ENCODE measurements at regions not wholly inside any gene's neighbourhood (a gene's known extent, or its start where the extent isn't known, plus 50 kb on each side); places are given as distances from the start of the nearest gene placed in this dataset.

DNA sequence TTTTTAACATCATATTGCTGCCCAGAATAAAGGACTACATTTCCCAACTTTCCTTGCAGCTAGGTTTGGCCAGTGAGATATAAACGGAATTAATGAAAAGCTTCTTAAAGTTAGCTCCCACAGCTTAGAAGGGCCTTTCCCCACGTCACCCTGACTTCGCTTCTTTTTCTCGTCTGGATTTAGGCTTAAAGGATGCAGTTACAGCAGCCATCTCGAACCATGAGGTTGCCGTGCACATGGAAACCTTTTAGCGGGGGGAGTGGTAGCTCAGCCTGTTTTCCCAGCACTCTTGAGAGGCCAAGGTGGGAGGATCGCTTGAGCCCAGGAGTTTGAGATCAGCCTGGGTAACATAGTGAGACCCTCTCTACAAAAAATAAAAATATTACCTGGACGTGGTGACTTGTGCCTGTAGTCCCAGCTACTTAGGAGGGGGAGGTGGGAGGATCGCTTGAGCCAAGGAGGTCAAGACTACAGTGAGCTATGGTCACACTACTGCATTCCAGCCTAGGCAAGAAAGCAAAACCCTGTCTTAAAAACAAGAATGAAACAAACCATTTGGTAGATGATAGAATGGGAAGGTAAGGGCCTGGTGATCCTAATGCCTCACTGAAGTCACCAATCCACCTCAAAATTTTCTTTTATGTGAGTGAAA lies 64.3 kb upstream of the C1GALT1 start:
- DNase-seq (ENCODE audit: low read depth): no peak

DNA sequence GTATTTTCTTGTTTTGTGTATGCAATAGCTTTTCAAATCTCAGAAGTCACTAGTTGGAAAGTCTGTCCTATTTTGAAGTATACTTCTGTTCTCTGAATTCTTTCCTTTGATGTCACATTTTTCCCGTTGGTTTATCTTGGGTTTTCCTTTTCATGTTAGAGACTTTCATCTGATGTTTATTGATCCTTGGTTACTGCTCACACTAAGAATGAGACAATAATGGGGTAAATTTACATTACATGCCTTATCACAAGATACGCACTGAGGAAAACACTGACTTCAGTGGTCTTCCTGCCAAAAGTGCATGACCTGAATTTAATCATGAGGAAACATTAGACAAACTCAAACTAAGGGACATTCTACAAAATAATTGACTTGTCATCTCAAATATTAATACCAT lies 63.5 kb upstream of the C1GALT1 start:
- no peak for DNase-seq (ENCODE audit: low read depth)

DNA sequence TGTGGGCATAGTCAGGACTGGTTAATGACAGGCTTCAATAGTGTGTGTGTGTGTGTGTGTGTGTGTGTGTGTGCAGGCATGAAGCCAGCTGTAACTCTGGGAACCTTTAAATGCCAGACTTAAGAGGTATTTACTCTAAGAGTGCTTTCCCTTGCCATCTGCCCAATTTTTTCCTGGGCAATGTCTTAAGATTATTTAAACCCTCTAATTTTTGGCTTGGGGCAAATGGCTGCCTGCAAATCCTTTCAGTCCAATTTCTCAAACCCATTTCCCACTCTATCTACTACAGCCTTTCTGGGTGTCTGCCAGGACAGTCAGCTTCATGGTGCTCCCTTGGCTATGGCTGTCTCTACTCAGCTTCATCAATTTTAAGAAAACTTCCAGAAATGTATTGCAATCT lies 62.6 kb upstream of the C1GALT1 start:
- peak; percentile 26 for DNase-seq (ENCODE audit: low read depth)

DNA sequence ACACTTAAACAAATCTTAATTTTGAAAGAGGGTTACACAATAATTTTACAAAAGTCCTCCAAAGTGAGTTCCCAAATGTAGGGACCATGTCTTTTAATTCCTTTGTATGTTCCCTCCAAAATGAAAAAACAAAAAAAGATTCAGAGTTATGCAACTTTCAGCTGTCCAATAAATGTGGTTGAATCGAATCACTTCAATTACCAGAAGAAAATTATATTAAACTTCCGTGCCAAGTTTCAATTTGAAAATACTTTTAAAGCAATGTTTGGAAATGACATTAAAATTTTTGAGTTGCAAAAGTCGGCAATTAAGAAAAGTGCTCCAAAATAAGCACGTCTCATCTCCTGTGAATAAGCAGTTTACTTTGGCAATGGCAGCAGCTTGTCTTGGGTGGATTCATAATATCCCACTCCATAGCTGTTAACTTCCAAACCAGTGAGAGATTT lies 60.3 kb upstream of the C1GALT1 start:
- DNase-seq (ENCODE audit: low read depth): peak; percentile 52

DNA sequence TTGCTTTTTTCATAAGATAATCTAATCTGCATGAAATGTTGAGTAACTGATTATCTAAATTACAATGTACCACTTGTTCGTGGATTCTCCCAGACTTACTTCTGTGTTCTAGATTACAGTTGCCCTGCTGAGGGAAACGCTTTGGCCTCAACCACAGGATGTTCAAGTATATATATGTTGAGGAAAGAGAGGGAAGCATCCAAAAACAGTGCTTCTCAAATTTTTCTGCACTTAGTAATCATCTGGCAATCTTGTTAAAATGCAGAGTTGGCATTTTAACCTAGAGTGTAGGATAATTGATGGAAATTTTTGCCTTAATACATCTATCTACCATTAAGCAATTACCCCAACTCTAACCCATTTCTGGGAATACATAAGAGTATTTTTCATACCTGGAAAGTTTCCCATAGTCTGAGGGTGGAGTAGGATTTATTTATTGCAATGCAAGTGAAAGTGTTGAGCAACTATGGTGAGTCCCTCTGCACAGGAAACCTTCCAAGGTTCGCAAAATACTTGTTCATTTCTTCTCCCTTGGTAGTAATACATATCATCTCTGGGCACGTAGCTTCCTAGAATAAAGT lies 59.6 kb upstream of the C1GALT1 start:
- DNase-seq (ENCODE audit: low read depth): peak; percentile 80

DNA sequence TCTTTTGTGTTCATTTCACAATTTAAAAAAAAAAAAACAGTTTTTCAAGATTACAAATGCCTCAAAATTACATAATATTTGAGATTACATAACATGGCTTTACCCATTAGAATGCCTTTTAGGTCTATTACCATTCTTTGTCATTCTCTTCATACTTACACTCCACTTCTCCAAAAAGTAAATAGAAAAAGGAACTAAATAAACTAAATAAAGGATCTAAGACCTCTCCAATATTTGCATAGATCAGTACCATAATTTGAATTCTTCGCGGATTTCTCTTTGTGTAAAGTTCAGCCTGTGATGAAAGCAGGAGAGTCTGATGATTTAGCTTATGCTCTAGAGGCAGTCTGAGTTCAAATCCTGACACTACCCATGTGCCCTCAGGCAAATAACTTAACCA lies 56.4 kb upstream of the C1GALT1 start:
- DNase-seq (ENCODE audit: low read depth): no peak

DNA sequence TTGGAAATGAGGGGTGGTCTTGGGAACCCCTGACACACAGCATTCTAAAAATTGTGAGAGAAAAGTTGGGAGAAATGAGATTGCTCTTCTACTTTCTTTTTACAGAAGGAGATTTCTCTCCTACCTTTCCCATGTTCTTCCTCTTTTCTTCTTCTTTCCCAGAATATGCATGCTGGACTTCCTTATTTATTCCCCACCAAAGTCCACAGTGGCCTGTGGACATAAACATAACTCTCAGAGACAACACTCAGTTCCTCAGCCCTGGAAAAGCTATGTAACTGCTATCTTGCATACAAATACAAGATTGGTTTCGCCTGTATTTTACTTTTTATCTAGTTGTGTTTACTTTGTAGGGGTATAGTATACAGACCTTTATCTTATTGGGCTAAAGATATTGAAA lies 54.6 kb upstream of the C1GALT1 start:
- DNase-seq (ENCODE audit: low read depth): no peak

DNA sequence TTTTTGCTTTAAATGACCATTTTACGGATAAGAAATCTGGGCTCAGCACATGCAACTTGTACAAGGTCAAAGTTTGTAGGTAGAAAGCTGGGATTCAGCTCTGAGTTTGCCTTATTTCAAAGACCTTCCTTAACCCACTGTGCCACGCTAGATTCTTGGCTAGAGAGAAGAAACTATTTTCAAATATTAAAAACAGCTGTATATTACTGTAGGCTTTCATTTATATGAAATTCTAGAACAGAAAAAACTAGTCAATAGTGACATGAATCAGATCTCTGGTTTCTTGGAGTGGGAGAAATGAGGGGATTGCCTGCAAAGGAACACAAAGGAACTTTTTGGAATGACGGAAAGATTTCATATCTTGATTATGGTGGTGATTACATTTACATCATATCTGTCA lies 53.0 kb upstream of the C1GALT1 start:
- no peak for DNase-seq (ENCODE audit: low read depth)

DNA sequence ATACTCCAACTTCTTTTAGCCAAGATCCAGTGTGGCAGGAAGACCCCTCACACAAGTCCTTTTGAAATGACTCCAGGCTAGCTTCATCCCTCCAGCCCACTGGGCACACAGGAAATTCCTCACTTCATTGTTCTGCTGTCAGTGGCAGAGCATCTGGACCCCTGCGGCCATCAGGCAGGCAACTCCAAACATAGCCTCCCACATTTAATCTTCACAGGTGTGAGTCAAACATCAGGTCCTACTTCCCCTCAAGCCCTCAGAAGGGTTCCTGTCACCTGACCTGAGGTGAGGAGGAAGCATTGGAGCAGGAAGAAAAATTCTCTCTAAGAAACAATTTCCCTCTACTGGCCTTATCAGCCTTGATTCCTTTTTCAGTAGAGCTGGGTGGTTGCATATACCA lies 51.1 kb upstream of the C1GALT1 start:
- no peak for DNase-seq (ENCODE audit: low read depth)

Data from LHCN-M2 (cell line).